ENCODE measurements at regions not wholly inside any gene's neighbourhood (a gene's known extent, or its start where the extent isn't known, plus 50 kb on each side); places are given as distances from the start of the nearest gene placed in this dataset.
A peak's percentile ranks its signal among the peaks of the same experiment; 100 is the strongest.

DNA sequence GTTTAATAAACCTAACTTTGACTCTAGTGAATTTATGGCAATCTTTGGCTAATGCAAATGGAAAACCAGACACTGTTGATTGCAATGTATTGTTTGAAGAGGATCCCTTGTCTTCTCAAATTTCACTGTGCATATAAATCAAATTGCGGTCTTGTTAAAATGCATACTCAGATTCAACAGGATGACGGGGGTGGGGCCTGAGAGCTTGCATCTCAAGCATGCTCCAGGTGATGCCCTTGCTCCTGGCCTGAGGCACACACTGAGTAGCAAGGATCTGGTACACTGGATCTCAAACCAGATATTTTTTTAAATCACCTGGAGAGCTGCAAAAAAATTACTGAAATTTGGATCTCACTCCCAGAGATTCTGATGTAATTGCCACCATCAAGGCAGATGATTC is 463.7 kb downstream of the DNAH5 start:
- Histone ChIP-seq H3K9ac (ENCODE audit: insufficient read depth, low read length) (no peak overlapping the region), H3K4me3 (replicated peaks in 1 of 4; ENCODE audit: control extremely low read depth in 1 of 4, insufficient read depth in 1 of 4, low read depth in 3 of 4, low read length in 4 of 4) (no peak overlapping the region), H3K79me2 (ENCODE audit: control insufficient read depth, insufficient read depth, low read length) (no peaks in the 10 kb centered on the region), H3K27me3 (ENCODE audit: control insufficient read depth, insufficient read depth, low read length) (no peaks in the 10 kb centered on the region), H3K9me3 (ENCODE audit: control insufficient read depth, insufficient read depth, low read depth, low read length) (no peaks in the 10 kb centered on the region), H3K4me1 (ENCODE audit: control insufficient read depth, extremely low read depth, insufficient read depth, low read length) (no peaks in the 10 kb centered on the region), H3K27ac (ENCODE audit: insufficient read depth, low read length) (no peak overlapping the region), H3K4me2 (ENCODE audit: extremely low read depth, insufficient read depth, low read length) (no peak overlapping the region), H3K36me3 (ENCODE audit: control insufficient read depth, insufficient read depth, low read length) (no peaks in the 10 kb centered on the region), H2AFZ (ENCODE audit: low read length) (no peak overlapping the region), H4K20me1 (ENCODE audit: control insufficient read depth, extremely low read depth, insufficient read depth, low read length) (no peaks in the 10 kb centered on the region)
- TF ChIP-seq, protein P1, sequence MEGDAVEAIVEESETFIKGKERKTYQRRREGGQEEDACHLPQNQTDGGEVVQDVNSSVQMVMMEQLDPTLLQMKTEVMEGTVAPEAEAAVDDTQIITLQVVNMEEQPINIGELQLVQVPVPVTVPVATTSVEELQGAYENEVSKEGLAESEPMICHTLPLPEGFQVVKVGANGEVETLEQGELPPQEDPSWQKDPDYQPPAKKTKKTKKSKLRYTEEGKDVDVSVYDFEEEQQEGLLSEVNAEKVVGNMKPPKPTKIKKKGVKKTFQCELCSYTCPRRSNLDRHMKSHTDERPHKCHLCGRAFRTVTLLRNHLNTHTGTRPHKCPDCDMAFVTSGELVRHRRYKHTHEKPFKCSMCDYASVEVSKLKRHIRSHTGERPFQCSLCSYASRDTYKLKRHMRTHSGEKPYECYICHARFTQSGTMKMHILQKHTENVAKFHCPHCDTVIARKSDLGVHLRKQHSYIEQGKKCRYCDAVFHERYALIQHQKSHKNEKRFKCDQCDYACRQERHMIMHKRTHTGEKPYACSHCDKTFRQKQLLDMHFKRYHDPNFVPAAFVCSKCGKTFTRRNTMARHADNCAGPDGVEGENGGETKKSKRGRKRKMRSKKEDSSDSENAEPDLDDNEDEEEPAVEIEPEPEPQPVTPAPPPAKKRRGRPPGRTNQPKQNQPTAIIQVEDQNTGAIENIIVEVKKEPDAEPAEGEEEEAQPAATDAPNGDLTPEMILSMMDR (conservative IDR thresholded peaks at IDR 0.05 in 1 of 2, IDR thresholded peaks at IDR 0.05 in 1 of 2; ENCODE audit: low read depth in 1 of 2, low read length in 2 of 2): no peak
- no peak for TF ChIP-seq EZH2 (IDR thresholded peaks at IDR 0.05; ENCODE audit: low read length, missing control alignments)
- no peak for DNase-seq (ENCODE audit: low read depth in 2 of 2)

DNA sequence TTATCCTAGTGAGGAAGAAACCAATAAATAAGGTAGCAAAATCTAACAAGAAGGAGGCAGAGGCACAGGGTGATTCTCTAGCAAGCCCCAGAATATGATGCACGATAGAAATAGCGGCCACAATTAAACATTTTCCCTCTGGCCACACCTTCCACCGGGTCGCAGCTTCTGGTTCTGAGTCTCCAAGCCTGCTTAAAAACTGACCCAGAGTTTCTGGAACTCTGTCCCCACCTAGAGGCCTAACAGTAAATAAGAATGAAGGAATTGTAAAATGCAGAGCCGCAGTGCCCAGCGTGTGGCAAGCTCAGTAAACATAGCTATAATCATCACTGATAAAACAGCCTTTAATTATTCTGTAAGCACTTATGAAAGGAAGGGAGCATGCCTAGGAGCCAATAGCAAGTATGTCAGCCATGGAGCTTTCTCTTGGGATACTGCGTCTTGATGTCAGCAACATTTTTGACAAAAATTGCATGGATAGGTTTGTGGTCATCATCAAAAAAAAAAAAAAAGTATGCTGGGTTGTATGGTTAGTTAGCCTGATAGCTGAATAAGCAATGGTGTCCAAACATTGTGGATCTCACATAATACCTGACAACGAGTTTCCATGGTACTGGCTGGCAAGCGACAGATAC is 465.5 kb downstream of the DNAH5 start:
- TF ChIP-seq, protein P1 (conservative IDR thresholded peaks at IDR 0.05 in 1 of 2, IDR thresholded peaks at IDR 0.05 in 1 of 2; ENCODE audit: low read depth in 1 of 2, low read length in 2 of 2): peak in 1 of 2 donors; percentile 39
- TF ChIP-seq EZH2 (IDR thresholded peaks at IDR 0.05; ENCODE audit: low read length, missing control alignments): no peak
- Histone ChIP-seq H3K4me1 (ENCODE audit: control insufficient read depth, extremely low read depth, insufficient read depth, low read length) (no peaks in the 10 kb centered on the region), H3K79me2 (ENCODE audit: control insufficient read depth, insufficient read depth, low read length) (no peaks in the 10 kb centered on the region), H3K4me3 (replicated peaks in 1 of 4; ENCODE audit: control extremely low read depth in 1 of 4, insufficient read depth in 1 of 4, low read depth in 3 of 4, low read length in 4 of 4) (no peak overlapping the region), H3K27me3 (ENCODE audit: control insufficient read depth, insufficient read depth, low read length) (no peaks in the 10 kb centered on the region), H3K9me3 (ENCODE audit: control insufficient read depth, insufficient read depth, low read depth, low read length) (no peaks in the 10 kb centered on the region), H3K36me3 (ENCODE audit: control insufficient read depth, insufficient read depth, low read length) (no peaks in the 10 kb centered on the region), H3K4me2 (ENCODE audit: extremely low read depth, insufficient read depth, low read length) (no peak overlapping the region), H4K20me1 (ENCODE audit: control insufficient read depth, extremely low read depth, insufficient read depth, low read length) (no peaks in the 10 kb centered on the region), H3K9ac (ENCODE audit: insufficient read depth, low read length) (no peak overlapping the region), H2AFZ (ENCODE audit: low read length) (no peak overlapping the region), H3K27ac (ENCODE audit: insufficient read depth, low read length) (no peak overlapping the region)
- peak in 1 of 2 donors; percentile 60 for DNase-seq (ENCODE audit: low read depth in 2 of 2)

DNA sequence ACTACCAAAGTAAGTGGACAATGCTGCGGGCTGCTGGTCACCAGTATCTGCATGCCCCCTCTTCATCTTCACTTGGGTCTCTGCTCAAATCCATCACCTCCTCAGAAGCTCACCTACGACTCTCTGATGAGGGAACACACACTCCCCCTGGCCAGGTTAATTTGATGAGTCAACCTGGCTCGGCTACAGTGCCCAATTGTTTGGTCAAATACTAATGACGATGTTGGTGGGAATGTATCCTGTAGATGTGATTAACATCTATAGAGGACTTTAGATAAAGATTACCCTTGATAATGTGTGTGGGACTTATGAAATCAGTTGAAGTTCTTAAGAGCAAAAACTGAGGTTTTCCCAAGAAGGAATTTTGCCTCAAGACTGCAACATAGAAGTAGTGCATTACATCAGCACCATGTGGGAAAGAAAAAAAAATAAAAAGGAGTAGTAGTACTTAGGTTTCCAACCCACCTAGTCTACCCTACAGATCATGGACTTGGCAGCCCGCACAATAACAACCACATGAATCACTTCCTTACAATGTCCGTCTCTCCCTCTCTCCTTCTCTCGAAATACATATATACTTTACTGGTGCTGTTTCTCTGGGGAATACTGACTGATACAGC is 467.3 kb downstream of the DNAH5 start:
- Histone ChIP-seq H3K4me2 (ENCODE audit: extremely low read depth, insufficient read depth, low read length) (no peak overlapping the region), H3K9ac (ENCODE audit: insufficient read depth, low read length) (no peak overlapping the region), H3K27me3 (ENCODE audit: control insufficient read depth, insufficient read depth, low read length) (no peaks in the 10 kb centered on the region), H3K27ac (ENCODE audit: insufficient read depth, low read length) (no peak overlapping the region), H4K20me1 (ENCODE audit: control insufficient read depth, extremely low read depth, insufficient read depth, low read length) (no peaks in the 10 kb centered on the region), H3K4me3 (replicated peaks in 1 of 4; ENCODE audit: control extremely low read depth in 1 of 4, insufficient read depth in 1 of 4, low read depth in 3 of 4, low read length in 4 of 4) (no peak overlapping the region), H3K9me3 (ENCODE audit: control insufficient read depth, insufficient read depth, low read depth, low read length) (no peaks in the 10 kb centered on the region), H2AFZ (ENCODE audit: low read length) (no peak overlapping the region), H3K4me1 (ENCODE audit: control insufficient read depth, extremely low read depth, insufficient read depth, low read length) (no peaks in the 10 kb centered on the region), H3K79me2 (ENCODE audit: control insufficient read depth, insufficient read depth, low read length) (no peaks in the 10 kb centered on the region), H3K36me3 (ENCODE audit: control insufficient read depth, insufficient read depth, low read length) (no peaks in the 10 kb centered on the region)
- DNase-seq (ENCODE audit: low read depth in 2 of 2): peak in 1 of 2 donors; percentile 96
- no peak for TF ChIP-seq EZH2 (IDR thresholded peaks at IDR 0.05; ENCODE audit: low read length, missing control alignments)
- TF ChIP-seq, protein P1 (conservative IDR thresholded peaks at IDR 0.05 in 1 of 2, IDR thresholded peaks at IDR 0.05 in 1 of 2; ENCODE audit: low read depth in 1 of 2, low read length in 2 of 2): no peak

All from fibroblast of lung (primary cell).